Kidney epithelial cell (primary cell): ENCODE measurements at regions not wholly inside any gene's neighbourhood (a gene's known extent, or its start where the extent isn't known, plus 50 kb on each side); places are given as distances from the start of the nearest gene placed in this dataset.

ENCODE experiments used
- DNase-seq: peaks from one replicate; pipeline ENCODE4 v3.0.0-alpha.2; 2010; ENCODE audit warnings: low read depth
- H3K27me3 ChIP-seq: 2 replicates; pipeline ENCODE4 v1.6.0; 2011; ENCODE audit warnings: low read length; ENCODE audit not compliant: control insufficient read depth, insufficient read depth
- H3K36me3 ChIP-seq: 2 replicates; pipeline ENCODE4 v1.5.1; 2011; ENCODE audit warnings: low read length; ENCODE audit not compliant: control insufficient read depth, insufficient read depth
- H3K4me3 ChIP-seq: 2 replicates; pipeline ENCODE4 v1.5.1; 2011; ENCODE audit warnings: low read depth, mild to moderate bottlenecking, control low read depth, low read length
- CTCF ChIP-seq: IDR thresholded peaks from 2 replicates; pipeline ENCODE4 v1.5.1; 2011; ENCODE audit warnings: mild to moderate bottlenecking, moderate library complexity, low read length, control low read depth, inconsistent platforms; ENCODE audit not compliant: insufficient read depth, poor library complexity, severe bottlenecking

GRCh38 chr20:60250251-60250650 is 292.0 kb downstream of the CDH26 start:
- H3K27me3 ChIP-seq, result no peaks in the 10 kb centered on the region
- no peak overlapping the region for H3K4me3 ChIP-seq
- TF ChIP-seq CTCF, result no peak
- H3K36me3 ChIP-seq, result no peaks in the 10 kb centered on the region
- DNase-seq, result no peak

GRCh38 chr20:60252866-60253265 is 294.6 kb downstream of the CDH26 start:
- Histone ChIP-seq H3K4me3 (no peak overlapping the region), H3K27me3 (peaks cover 5% of the 10 kb centered on the region), H3K36me3 (no peaks in the 10 kb centered on the region)
- DNase-seq, result no peak
- TF ChIP-seq CTCF, result no peak

GRCh38 chr20:60253471-60253870 is 295.2 kb downstream of the CDH26 start:
- H3K27me3 ChIP-seq, result peaks cover 5% of the 10 kb centered on the region
- no peak for TF ChIP-seq CTCF
- no peak overlapping the region for H3K4me3 ChIP-seq
- H3K36me3 ChIP-seq, result no peaks in the 10 kb centered on the region
- no peak for DNase-seq

- Histone ChIP-seq H3K4me3 (no peak overlapping the region), H3K36me3 (no peaks in the 10 kb centered on the region), H3K27me3 (peaks cover 5% of the 10 kb centered on the region)
- no peak for DNase-seq
- TF ChIP-seq CTCF, result no peak
Measured at GRCh38 chr20:60254901-60255411, 296.7 kb downstream of the CDH26 start.

- H3K4me3 ChIP-seq, result no peak overlapping the region
- H3K27me3 ChIP-seq, result peaks cover 5% of the 10 kb centered on the region
- no peak for TF ChIP-seq CTCF
- DNase-seq, result no peak
- H3K36me3 ChIP-seq, result no peaks in the 10 kb centered on the region
Measured at GRCh38 chr20:60255415-60255814, 297.2 kb downstream of the CDH26 start.

- TF ChIP-seq CTCF, result no peak
- no peak for DNase-seq
- peaks cover 5% of the 10 kb centered on the region for H3K27me3 ChIP-seq
- H3K36me3 ChIP-seq, result no peaks in the 10 kb centered on the region
- no peak overlapping the region for H3K4me3 ChIP-seq
Measured at GRCh38 chr20:60255866-60256265, 297.6 kb downstream of the CDH26 start.
